ENCODE measurements at regions not wholly inside any gene's neighbourhood (a gene's known extent, or its start where the extent isn't known, plus 50 kb on each side); places are given as distances from the start of the nearest gene placed in this dataset.
"Not testable (repeated sequence)": the region's sequence is repeated elsewhere in the genome, so short reads cannot be mapped to it uniquely, and the experiment has no call there.

DNA sequence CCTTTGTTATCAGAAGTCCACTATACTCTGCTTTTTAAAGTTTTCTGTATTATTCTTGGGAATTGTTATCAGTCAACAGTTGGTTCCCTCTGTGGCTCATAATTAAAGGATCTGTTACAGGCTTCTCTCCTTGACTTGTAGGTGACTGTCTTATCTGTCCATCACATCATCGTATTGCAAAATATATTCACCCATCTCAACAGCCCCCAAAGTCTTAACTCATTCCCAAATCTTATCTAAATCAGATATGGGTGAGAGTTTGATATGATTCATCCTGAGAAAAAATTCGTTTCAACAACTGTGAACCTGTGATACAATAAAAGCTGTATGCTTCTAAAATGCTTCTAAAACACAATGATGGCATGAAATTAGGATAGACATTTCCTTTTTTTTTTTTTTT, 1245.6 kb upstream of the RAG2 start:
- no peak for DNase-seq

GRCh38 chr11:37841016-37841415, 1243.0 kb upstream of the RAG2 start:
- no peak for DNase-seq

- DNase-seq = not testable (repeated sequence)
These were observed 1242.3 kb upstream of the RAG2 start for GRCh38 chr11:37840345-37840744.

- DNase-seq = no peak
These were observed 1232.5 kb upstream of the RAG2 start for GRCh38 chr11:37830529-37830928.

DNA sequence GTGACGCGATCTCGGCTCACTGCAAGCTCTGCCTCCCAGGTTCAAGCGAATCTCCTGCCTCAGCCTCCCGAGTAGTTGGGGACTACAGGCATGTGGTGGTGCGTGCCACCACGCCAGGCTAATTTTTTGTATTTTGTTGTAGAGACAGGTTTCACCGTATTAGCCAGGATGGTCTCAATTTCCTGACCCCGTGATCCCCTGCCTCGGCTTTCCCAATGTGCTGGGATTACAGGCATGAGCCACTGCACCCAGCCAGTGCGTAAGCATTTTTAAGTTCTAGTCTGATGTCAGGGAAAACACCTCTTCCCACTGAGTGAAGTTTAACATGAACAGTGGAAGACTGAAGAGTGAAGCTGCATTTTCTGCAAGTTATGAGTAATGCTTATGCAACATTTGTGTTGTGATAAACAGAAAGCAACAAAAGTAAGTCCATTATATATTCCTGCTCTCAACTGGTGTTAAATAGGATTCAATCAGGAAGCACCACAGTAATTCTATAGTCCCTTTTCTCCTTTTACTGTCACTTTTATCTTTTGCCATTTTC, 1219.8 kb upstream of the RAG2 start:
- no peak for DNase-seq

DNA sequence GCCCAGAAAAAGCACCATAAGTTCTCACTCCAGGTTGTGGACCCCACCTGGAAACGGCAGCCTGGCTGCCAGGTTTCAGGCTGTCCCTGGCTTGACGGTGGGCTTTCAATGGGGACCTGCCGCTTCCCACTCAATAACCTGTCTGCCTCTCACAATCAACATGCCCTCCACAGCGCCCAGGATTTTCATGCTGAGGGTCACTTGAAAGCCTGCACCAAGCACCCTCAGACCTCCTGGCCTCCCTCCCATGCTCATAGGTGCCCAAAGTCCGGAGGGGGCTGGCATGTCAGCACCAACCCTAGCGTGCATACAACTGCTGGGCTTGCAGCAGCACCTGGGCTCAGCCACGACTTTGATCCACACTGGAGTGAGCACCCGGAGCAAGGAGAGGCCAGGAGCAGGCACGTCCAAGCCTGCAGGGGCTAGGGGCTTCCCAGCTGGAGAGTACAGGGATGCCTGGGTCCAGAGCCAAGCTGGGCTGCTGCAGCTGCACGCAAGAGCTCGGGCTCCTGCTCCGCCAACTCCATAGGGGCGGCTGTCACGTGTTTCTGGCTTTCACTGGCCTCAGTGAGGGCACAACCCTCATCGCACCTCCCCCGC, 1214.3 kb upstream of the RAG2 start:
- no peak for DNase-seq

GRCh38 chr11:37811349-37811748, 1213.3 kb upstream of the RAG2 start:
- no peak for DNase-seq

GRCh38 chr11:37804666-37805065, 1206.6 kb upstream of the RAG2 start:
- DNase-seq = no peak

DNA sequence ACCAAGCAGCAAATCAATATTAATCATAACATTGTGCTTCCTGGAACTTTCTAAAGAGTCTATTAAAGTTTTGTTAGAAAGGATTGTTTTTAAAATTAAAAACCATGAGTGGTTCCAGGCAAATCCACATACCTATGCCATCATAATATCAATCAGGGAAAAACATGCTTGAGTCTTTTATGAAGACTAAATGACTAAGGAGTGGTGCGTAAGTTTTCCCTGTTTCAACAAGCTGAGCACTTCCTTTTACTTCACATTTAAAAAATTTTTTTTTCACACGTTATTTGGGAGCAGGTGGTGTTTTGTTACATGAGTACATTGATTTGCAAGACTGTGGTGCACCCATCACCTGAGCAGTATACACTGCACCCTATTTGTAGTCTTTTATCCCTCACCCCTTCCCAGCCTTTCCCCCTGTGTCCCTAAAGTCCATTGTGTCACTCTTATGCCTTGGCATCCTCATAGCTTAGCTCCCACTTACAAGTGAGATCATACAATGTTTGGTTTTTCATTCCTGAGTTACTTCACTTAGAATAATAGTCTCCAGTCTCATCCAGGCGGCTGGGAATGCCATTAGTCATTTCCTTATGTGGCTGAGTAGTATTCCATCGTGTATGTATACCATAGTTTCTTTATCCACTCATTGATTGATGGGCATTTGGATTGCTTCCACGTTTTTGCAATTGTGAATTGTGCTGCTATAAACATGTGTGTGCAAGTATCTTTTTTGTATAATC, 1190.3 kb upstream of the RAG2 start:
- DNase-seq = no peak

DNA sequence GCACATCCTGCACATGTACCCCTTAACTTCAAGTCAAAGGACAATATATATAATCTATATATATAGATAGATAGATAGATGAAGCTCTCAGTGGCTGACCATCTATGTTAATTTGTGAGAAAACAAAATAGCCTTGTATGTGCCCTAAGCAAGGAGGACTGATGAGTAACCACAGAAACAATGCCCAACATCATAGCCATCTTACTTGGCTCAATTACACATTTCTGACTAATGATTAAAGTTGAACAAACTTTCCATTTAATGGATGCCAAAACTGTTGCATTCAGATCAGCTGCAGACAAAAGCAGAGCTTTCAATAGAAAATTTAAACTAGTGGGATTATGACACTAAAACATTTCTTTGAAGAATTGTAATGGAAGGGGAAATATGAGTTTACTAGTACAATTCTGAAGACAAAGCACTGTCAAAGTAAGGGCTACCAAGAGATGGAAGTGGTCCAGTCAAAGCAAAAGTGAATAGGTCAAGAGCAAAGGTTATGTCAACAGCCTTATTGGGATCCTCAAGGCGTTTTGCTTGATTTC, 1188.2 kb upstream of the RAG2 start:
- no peak for DNase-seq

- no peak for DNase-seq
These were observed 1176.4 kb upstream of the RAG2 start for GRCh38 chr11:37774441-37774840.

- no peak for DNase-seq
These were observed 1172.1 kb upstream of the RAG2 start for GRCh38 chr11:37770145-37770544.

DNA sequence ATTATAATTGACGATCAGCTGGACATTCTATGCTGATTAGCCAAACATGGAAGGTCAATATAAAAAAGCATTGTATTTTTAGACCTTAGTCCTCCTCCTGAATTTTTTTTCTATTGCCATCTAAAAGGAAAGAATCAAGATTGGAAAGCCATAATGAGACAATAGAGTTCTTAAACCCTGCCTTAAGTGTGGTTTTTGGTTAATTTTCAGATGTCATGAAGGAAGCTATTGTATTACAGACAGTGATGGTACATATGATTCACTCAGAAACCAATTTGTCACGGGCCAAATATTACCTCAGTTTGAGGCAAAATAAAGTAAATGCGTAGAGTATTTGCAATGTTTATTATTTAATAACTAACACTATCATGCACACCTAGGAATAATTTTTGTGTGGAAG, 1164.0 kb upstream of the RAG2 start:
- DNase-seq = no peak

GRCh38 chr11:37755521-37755920, 1157.5 kb upstream of the RAG2 start:
- DNase-seq = no peak

DNA sequence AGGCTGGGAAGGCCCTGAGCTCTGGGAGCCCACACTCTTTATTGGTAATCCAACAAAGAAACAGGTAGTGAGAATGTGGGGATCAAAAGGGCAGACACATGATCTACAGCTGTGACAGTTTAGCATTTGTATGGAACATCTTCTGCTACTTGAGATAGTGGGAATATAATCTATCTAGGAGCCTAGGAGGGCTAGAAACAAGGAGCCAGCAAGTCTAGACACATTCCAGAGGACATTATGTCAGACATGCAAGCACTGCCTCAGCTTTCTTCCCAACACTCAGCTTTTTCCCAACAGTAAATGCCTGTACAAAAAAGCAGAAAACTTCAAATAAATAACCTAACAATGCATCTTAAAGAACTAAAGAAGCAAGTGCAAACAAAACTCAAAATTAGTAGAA, 1150.6 kb upstream of the RAG2 start:
- DNase-seq = no peak

- DNase-seq = no peak
These were observed 1149.1 kb upstream of the RAG2 start for GRCh38 chr11:37747121-37747520.

- peak; percentile 1 for DNase-seq
These were observed 1129.3 kb upstream of the RAG2 start for GRCh38 chr11:37727371-37727770.

- DNase-seq = no peak
These were observed 1126.3 kb upstream of the RAG2 start for GRCh38 chr11:37724315-37724714.

DNA sequence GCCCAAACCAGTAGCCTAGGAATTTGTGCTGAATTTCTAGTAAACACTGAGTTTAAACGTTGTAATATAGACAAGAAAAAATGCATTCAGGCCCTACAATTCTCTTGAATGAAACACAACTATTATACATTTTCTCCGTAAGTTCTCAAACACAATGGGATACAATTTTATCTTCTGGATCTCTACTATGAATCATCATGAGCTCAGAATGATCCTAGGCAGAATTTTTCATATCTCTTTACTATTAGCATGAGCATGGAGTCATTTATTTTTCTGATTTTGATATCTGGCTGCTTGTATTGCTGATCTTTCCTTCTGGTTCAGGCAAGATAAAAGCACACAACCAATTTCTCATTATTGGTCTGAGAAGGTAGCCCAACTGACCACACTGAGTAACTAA, 1123.4 kb upstream of the RAG2 start:
- no peak for DNase-seq

- DNase-seq = no peak
These were observed 1120.5 kb upstream of the RAG2 start for GRCh38 chr11:37718431-37718999.

DNA sequence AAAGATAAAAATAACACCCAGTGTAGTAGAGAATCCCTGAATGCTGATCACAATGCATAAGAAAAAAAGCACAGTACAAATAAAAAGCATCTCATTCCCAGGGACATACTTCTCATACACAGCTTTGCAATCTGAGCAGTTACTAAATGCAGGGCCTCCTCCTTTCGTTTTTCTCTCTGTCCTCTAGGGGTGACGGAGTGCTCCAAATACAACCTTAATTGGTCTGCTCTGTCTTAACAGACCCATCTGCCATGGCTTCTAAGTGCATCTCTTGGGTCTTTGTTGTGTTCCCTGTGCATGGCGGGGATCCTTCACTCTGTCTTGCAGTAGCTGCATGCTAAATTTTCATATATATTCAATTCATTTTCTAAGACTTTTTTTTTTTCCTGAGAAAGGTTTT, 1114.2 kb upstream of the RAG2 start:
- no peak for DNase-seq

DNA sequence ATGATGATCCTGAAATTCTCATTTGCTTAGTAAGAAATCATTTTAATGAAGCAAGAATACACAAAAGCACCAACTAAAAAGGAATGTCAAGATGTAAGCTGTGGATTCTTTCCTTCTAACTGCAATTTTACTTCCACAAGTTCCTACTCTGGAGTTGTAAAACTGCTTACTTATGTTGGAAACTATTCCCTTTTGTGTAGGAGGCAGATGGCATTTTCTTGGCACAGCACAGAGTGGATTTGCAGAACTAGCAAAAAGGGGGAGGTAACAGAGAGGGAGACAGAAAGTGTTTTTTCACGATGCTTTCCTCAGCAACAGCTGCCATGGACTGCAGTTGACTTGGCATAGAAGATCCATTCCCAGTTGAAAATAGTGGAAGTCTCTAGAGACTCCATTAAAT, 1112.0 kb upstream of the RAG2 start:
- no peak for DNase-seq

DNA sequence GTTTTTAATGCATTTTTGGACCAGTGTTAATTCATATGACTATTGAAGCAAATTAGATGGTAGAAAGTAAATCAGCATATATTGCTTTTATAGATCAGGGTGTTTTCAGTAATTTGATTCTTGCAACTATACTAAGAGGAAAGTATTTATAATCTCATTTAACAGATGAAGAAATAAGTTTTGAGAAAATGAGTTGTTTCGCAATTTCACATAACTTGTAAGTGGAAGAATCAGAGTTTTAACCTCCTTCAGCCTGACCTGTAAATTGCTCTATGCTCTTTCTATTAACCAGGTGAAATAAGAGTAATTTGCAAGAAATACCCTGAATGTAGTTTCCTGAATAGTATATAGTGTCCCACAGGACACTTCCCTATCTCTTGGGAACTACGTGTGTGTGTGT, 1106.8 kb upstream of the RAG2 start:
- no peak for DNase-seq

GRCh38 chr11:37699644-37700043, 1101.6 kb upstream of the RAG2 start:
- no peak for DNase-seq

Measured in inflammatory macrophage treated with lipopolysaccharide for 1 hour (primary cell).